ENCODE measurements at regions not wholly inside any gene's neighbourhood (a gene's known extent, or its start where the extent isn't known, plus 50 kb on each side); places are given as distances from the start of the nearest gene placed in this dataset.

GRCh38 chr2:120909102-120909501 is 173.4 kb downstream of the GLI2 start:
- no peak for DNase-seq (ENCODE audit: low spot score)
- no peak for TF ChIP-seq CTCF (IDR thresholded peaks at IDR 0.05; ENCODE audit: extremely low read depth, missing control alignments)

- DNase-seq (ENCODE audit: low spot score) = no peak
- no peak for TF ChIP-seq CTCF (IDR thresholded peaks at IDR 0.05; ENCODE audit: extremely low read depth, missing control alignments)
Measured at GRCh38 chr2:120910164-120910563, 174.5 kb downstream of the GLI2 start.

GRCh38 chr2:120910956-120911951 is 175.6 kb downstream of the GLI2 start:
- DNase-seq (ENCODE audit: low spot score) = no peak
- TF ChIP-seq CTCF (IDR thresholded peaks at IDR 0.05; ENCODE audit: extremely low read depth, missing control alignments) = no peak

- no peak for DNase-seq (ENCODE audit: low spot score)
- no peak for TF ChIP-seq CTCF (IDR thresholded peaks at IDR 0.05; ENCODE audit: extremely low read depth, missing control alignments)
Measured at GRCh38 chr2:120912101-120912985, 176.7 kb downstream of the GLI2 start.

- no peak for TF ChIP-seq CTCF (IDR thresholded peaks at IDR 0.05; ENCODE audit: extremely low read depth, missing control alignments)
- no peak for DNase-seq (ENCODE audit: low spot score)
Measured at GRCh38 chr2:120913972-120914838, 178.5 kb downstream of the GLI2 start.

GRCh38 chr2:120914839-120915521 is 179.3 kb downstream of the GLI2 start:
- DNase-seq (ENCODE audit: low spot score) = no peak
- no peak for TF ChIP-seq CTCF (IDR thresholded peaks at IDR 0.05; ENCODE audit: extremely low read depth, missing control alignments)

Data from GM20000 (cell line).